HCT116 (cell line): ENCODE measurements at regions not wholly inside any gene's neighbourhood (a gene's known extent, or its start where the extent isn't known, plus 50 kb on each side); places are given as distances from the start of the nearest gene placed in this dataset.

Source experiments
- ATAC-seq: fragments of 200-7000 bp; cut with Tn5 transposase; 2 replicates; pipeline ENCODE4 v1.9.1; 2020; ENCODE audit warnings: mild to moderate bottlenecking, moderate library complexity
- BruUV-seq: library from RNA; stranded (reverse); fragments of 400-500 nt; replicated peaks from 2 replicates; lab custom pipeline; 2021; lab: Mats Ljungman, UMichigan
- CTCF ChIA-PET: fragments of 300-600 bp; sonication (Branson Sonifier 250); formaldehyde crosslinking; loops from one replicate; lab custom pipeline; 2021; ENCODE audit warnings: antibody characterized with exemption; lab: Charles Lee
- POLR2A ChIA-PET: fragments of 300-600, 350-600 bp; sonication (Branson Sonifier 250); formaldehyde crosslinking; loops from one replicate; lab custom pipeline; 2021; ENCODE audit warnings: antibody characterized with exemption; lab: Charles Lee
- RAD21 ChIA-PET, 2 experiments: fragments of 300-600 bp; sonication (Branson Sonifier 250); formaldehyde crosslinking; loops; one replicate each; lab custom pipeline; 2023; ENCODE audit warnings: low total read pairs in 2 of 2; ENCODE audit not compliant: uncharacterized antibody in 2 of 2, unreplicated experiment in 2 of 2, low non-redundant PET in 1 of 2; lab: Charles Lee
- DNase-seq: peaks from one replicate; pipeline ENCODE4 v3.0.0-alpha.2; 2010; ENCODE audit warnings: low read depth, low spot score
- H2AFZ ChIP-seq: fragments of 200-600 bp; shearing (Covaris generic), sonication (generic); 2 replicates; pipeline ENCODE4 v1.6.1; 2017; ENCODE audit warnings: low read depth, mixed run types, mixed read lengths, antibody characterized with exemption, low read length; ENCODE audit not compliant: poor library complexity, severe bottlenecking
- H3K27ac ChIP-seq: 2 replicates; pipeline ENCODE4 v1.5.1; 2012; ENCODE audit warnings: low read depth, low read length
- H3K27me3 ChIP-seq: fragments of 200-600 bp; sonication (generic); 2 replicates; pipeline ENCODE4 v1.6.1; 2016; ENCODE audit warnings: mixed run types, low read length, mixed read lengths; ENCODE audit not compliant: insufficient read depth
- H3K36me3 ChIP-seq, 2 experiments: fragments of 200-500 bp in 1 of 2; fragments of 200-600 bp in 1 of 2; sonication (Bioruptor generic) in 1 of 2; sonication (generic) in 1 of 2; 2 replicates each; pipeline versions ENCODE4 v1.5.1 to v1.6.1; 2014 to 2016; ENCODE audit warnings: low read length in 2 of 2, inconsistent platforms in 1 of 2, mixed read lengths in 1 of 2, mixed run types in 1 of 2; ENCODE audit not compliant: insufficient read depth in 2 of 2, control insufficient read depth in 1 of 2
- H3K4me1 ChIP-seq, 2 experiments: fragments of 200-600 bp in 1 of 2; sonication (generic) in 1 of 2; 2 replicates each; pipeline versions ENCODE4 v1.5.1 to v1.6.1; 2012 to 2017; ENCODE audit warnings: low read length in 2 of 2, inconsistent platforms in 1 of 2, mild to moderate bottlenecking in 1 of 2, mixed read lengths in 1 of 2, mixed run types in 1 of 2, moderate library complexity in 1 of 2; ENCODE audit not compliant: insufficient read depth in 2 of 2, control insufficient read depth in 1 of 2
- H3K4me2 ChIP-seq: fragments of 200-600 bp; sonication (generic); 2 replicates; pipeline ENCODE4 v1.6.1; 2017; ENCODE audit warnings: mixed run types, low read length, mixed read lengths
- H3K4me3 ChIP-seq, 2 experiments: fragments of 200-600 bp in 1 of 2; sonication (generic) in 1 of 2; replicated peaks in 1 of 2; 2 replicates each; pipeline ENCODE4 v1.5.1; 2011 to 2016; ENCODE audit warnings: low read length in 2 of 2, control low read depth in 1 of 2, low read depth in 1 of 2, mild to moderate bottlenecking in 1 of 2, mixed read lengths in 1 of 2, mixed run types in 1 of 2
- H3K79me2 ChIP-seq: fragments of 200-600 bp; sonication (generic); 2 replicates; pipeline ENCODE4 v1.6.1; 2017; ENCODE audit warnings: mild to moderate bottlenecking, mixed run types, low read length, moderate library complexity, mixed read lengths; ENCODE audit not compliant: insufficient read depth
- H3K9ac ChIP-seq: fragments of 200-600 bp; sonication (generic); 2 replicates; pipeline ENCODE4 v1.6.1; 2016; ENCODE audit warnings: low read length, mixed read lengths
- H3K9me2 ChIP-seq: fragments of 200-600 bp; sonication (generic), shearing (Covaris generic); 2 replicates; pipeline ENCODE4 v1.6.1; 2017; ENCODE audit warnings: mixed run types, mild to moderate bottlenecking, moderate library complexity; ENCODE audit not compliant: insufficient read depth
- H3K9me3 ChIP-seq, 2 experiments: fragments of 200-500 bp in 1 of 2; fragments of 200-600 bp in 1 of 2; sonication (Bioruptor generic) in 1 of 2; sonication (generic) in 1 of 2; 2 replicates each; pipeline ENCODE4 v1.6.1; 2014 to 2017; ENCODE audit warnings: low read length in 2 of 2, mixed read lengths in 2 of 2, inconsistent platforms in 1 of 2, low read depth in 1 of 2, mild to moderate bottlenecking in 1 of 2, mixed run types in 1 of 2, moderate library complexity in 1 of 2; ENCODE audit not compliant: control insufficient read depth in 1 of 2, insufficient read depth in 1 of 2
- H4K20me1 ChIP-seq: fragments of 200-600 bp; sonication (generic), shearing (Covaris generic); 2 replicates; pipeline ENCODE4 v1.6.1; 2017; ENCODE audit warnings: mixed run types, mild to moderate bottlenecking, moderate library complexity; ENCODE audit not compliant: insufficient read depth
- CBX3 ChIP-seq: IDR thresholded peaks from 2 replicates; pipeline ENCODE4 v1.6.1; 2012; ENCODE audit warnings: low read depth
- CEBPB ChIP-seq: IDR thresholded peaks from 2 replicates; pipeline ENCODE4 v1.6.1; 2012; ENCODE audit warnings: low read depth
- EZH2 ChIP-seq: fragments of 200-600 bp; sonication (generic); IDR thresholded peaks from 2 replicates; pipeline ENCODE4 v1.6.1; 2017; ENCODE audit warnings: antibody characterized with exemption, mixed run types
- JUND ChIP-seq: IDR thresholded peaks from 2 replicates; pipeline ENCODE4 v1.6.1; 2012
- POLR2AphosphoS5 ChIP-seq: IDR thresholded peaks from 2 replicates; pipeline ENCODE4 v1.6.1; 2011; ENCODE audit warnings: mild to moderate bottlenecking, low read depth, low read length, moderate library complexity
- RAD21 ChIP-seq: IDR thresholded peaks from 2 replicates; pipeline ENCODE4 v1.6.1; 2012; ENCODE audit warnings: low read depth, mild to moderate bottlenecking
- REST ChIP-seq: IDR thresholded peaks from 2 replicates; pipeline ENCODE4 v1.6.1; 2012; ENCODE audit warnings: low read depth
- SIN3A ChIP-seq: IDR thresholded peaks from 2 replicates; pipeline ENCODE4 v1.6.1; 2012; ENCODE audit warnings: low read depth
- SRF ChIP-seq: IDR thresholded peaks from 2 replicates; pipeline ENCODE4 v1.6.1; 2012; ENCODE audit warnings: low read depth
- TCF7L2 ChIP-seq: IDR thresholded peaks from 2 replicates; pipeline ENCODE4 v1.7.0; 2011; ENCODE audit warnings: borderline replicate concordance, inconsistent platforms; ENCODE audit not compliant: insufficient read depth, insufficient read length; ENCODE audit errors: extremely low read depth
- ZNF274 ChIP-seq: fragments of 200-500 bp; sonication (Bioruptor generic); IDR thresholded peaks from 2 replicates; pipeline ENCODE4 v1.6.1; 2014; ENCODE audit warnings: mild to moderate bottlenecking, low read depth, low read length, inconsistent platforms
- intact Hi-C: fragments of 100-400 bp; cut with micrococcal nuclease; formaldehyde crosslinking; loops from 2 replicates; pipeline ENCODE4 v1.10.0; 2022
- TF ChIP-seq, protein P1 (sequence below): IDR thresholded peaks from 2 replicates; pipeline ENCODE4 v1.6.1; 2012
- TF ChIP-seq, protein P2 (sequence below): IDR thresholded peaks from 2 replicates; pipeline ENCODE4 v1.6.1; 2012
- TF ChIP-seq, protein P3 (sequence below): IDR thresholded peaks from 2 replicates; pipeline ENCODE4 v1.6.1; 2011; ENCODE audit warnings: mild to moderate bottlenecking, low read length, moderate library complexity; ENCODE audit not compliant: insufficient replicate concordance; ENCODE audit errors: extremely low read depth

DNA sequence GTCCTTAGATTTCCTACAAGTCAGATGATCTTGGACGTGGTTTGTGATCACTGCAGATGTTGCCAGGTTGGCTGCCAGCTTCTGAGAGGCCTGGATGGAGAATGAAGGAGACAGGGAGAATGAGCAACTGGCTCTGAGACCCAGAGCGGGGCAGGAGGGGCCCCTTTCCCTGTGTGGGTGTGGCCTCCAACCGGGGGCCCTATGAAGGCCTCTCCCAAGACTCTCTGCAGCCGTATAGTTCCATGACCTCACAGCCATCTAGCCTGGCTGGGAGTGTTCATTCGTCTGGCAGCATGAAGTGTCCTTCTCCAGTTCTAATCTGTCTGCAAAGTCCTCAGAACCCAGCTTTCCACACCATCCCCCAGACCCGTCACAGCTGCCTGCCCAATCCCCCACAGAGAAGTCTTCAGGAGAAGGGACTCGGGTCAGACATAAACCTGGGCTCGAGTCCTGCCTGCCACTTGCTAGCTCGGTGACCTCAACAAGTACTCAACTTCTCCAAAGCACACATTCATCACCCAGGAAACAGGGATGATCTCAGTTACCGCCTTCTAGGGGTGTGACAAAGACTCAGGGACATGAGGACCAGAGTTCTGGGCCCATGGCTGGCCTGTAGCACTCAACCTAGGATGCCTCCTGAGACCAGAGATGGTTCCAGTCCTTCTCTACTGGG is 122.6 kb downstream of the EDN3 start:
- Histone ChIP-seq H2AFZ (no peak overlapping the region), H3K9ac (no peak overlapping the region), H3K36me3 (no peaks in the 10 kb centered on the region), H3K9me2 (no peaks in the 10 kb centered on the region), H4K20me1 (no peaks in the 10 kb centered on the region), H3K27me3 (peaks cover 32% of the 10 kb centered on the region), H3K9me3 (no peaks in the 10 kb centered on the region), H3K27ac (no peak overlapping the region), H3K4me1 (no peaks in the 10 kb centered on the region), H3K4me2 (no peak overlapping the region), H3K4me3 (no peak overlapping the region), H3K79me2 (no peaks in the 10 kb centered on the region)
- intact Hi-C loops = no loop called here
- ChIA-PET POLR2A (no interaction called here), CTCF (no interaction called here), RAD21 (no interaction called here)
- BruUV-seq = no TSS peak
- TF ChIP-seq, protein P1, sequence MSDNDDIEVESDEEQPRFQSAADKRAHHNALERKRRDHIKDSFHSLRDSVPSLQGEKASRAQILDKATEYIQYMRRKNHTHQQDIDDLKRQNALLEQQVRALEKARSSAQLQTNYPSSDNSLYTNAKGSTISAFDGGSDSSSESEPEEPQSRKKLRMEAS = no peak
- TF ChIP-seq REST (no peak), JUND (no peak), ZNF274 (no peak), TCF7L2 (no peak), CEBPB (no peak), SRF (no peak), RAD21 (no peak), POLR2AphosphoS5 (no peak), EZH2 (no peak), CBX3 (no peak), SIN3A (no peak)
- TF ChIP-seq, protein P2, sequence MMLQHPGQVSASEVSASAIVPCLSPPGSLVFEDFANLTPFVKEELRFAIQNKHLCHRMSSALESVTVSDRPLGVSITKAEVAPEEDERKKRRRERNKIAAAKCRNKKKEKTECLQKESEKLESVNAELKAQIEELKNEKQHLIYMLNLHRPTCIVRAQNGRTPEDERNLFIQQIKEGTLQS = no peak
- TF ChIP-seq, protein P3, sequence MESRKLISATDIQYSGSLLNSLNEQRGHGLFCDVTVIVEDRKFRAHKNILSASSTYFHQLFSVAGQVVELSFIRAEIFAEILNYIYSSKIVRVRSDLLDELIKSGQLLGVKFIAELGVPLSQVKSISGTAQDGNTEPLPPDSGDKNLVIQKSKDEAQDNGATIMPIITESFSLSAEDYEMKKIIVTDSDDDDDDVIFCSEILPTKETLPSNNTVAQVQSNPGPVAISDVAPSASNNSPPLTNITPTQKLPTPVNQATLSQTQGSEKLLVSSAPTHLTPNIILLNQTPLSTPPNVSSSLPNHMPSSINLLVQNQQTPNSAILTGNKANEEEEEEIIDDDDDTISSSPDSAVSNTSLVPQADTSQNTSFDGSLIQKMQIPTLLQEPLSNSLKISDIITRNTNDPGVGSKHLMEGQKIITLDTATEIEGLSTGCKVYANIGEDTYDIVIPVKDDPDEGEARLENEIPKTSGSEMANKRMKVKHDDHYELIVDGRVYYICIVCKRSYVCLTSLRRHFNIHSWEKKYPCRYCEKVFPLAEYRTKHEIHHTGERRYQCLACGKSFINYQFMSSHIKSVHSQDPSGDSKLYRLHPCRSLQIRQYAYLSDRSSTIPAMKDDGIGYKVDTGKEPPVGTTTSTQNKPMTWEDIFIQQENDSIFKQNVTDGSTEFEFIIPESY = no peak
- no peak for ATAC-seq
- DNase-seq = no peak
